Caki2 (cell line): ENCODE measurements at regions not wholly inside any gene's neighbourhood (a gene's known extent, or its start where the extent isn't known, plus 50 kb on each side); places are given as distances from the start of the nearest gene placed in this dataset.

Experiments
- DNase-seq: peaks from one replicate; pipeline ENCODE4 v3.0.0-alpha.2; 2015; ENCODE audit warnings: low read depth
- in situ Hi-C: cut with HindIII; loops from 2 replicates; pipeline ENCODE4 v1.10.0; 2016; ENCODE audit warnings: low sequenced_read_pairs, low pct_unique_long_range_greater_than_20kb, mixed read lengths

DNA sequence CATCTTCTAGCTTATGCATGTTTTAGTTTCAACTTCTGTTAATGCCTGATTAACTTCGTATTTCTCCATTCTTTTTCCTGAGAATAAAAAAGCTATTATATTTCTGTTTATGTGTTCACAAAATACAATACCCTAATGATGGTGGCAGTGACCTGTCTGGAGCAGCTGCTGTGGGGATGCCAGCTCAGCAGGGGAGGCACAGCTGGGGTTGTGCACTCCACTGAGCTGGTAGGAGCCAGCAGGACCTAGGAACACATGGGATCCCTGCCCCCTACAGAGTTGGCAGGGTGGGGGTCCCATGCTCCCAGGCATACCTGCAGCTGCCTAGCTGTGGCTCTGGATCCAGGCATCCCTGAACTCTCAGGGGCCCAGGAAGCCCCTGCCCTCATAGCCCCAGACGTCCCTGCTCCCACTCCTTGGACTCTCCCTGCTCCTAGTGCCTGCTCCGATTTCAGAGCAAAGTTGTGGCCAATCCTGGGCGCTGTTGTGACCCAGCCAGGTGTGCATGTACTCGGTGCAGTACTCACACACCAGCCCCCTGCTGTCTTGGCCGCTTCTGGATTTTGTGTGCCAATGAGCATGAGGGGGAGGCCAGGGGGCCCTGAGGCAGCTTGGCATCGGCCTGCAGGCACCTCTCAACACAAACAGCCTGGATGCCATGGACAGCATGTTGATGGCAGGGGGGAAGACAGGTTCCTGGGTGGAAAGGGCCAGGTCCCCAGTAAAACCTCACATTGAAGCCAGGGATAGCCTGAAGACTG is 546.0 kb downstream of the ZNF804A start:
- DNase-seq: no peak
- in situ Hi-C loops: no loop called here

DNA sequence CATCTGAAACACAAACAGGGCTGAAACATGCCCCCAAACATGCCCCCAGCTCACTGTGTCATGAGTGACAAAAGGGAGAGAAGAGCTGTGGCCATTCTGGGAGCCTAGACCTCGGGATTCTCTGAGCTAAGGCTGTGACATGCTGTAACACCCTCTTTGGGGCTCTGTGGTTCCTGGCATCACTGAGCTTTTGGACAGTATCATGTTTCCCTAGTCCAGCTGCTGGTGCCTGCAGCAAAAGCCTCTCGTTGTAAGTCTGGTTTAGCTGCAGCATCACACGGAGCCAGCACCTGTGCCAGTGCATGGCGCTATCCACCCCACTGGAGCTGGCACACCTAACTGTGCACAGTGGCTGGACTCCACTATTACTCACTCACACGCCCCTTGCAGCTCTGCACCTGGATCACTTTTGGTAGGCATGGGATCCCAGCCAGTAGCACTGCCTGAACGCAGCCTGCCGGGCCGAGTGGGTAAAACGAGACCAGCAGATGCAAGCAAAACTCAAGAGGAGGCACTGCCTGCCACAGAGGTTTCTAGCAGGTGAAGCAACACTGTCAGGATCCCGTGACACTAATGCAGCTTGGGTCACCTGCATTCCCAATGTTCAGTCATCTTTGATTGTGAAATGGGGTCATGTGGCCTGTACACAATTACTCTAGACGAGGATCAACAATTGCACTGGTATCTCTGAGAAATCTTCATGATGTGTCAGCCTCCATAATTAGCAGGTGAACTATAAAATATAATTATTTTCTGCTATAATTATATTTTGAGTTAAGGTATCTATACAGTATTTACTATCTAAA is 547.2 kb downstream of the ZNF804A start:
- no peak for DNase-seq
- in situ Hi-C loops: no loop called here

DNA sequence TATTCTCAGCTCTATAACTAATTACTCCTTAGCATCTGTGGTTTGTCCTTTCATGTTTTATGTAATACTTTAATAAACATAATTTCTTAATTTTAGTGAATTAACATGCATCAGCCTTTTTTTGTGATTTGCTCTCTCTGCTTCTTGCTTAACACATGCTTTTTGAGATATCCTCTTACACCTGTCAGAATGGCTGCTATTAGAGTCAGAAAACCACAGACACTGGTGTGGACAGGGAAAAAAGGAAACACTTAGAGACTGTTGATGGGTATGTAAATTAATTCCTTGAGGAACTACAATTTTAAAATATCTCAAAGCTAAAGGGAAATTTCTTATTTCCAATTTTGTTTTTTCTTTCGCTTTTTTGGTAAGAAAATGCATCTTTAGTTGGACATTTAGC is 549.0 kb downstream of the ZNF804A start:
- in situ Hi-C loops: no loop called here
- no peak for DNase-seq

DNA sequence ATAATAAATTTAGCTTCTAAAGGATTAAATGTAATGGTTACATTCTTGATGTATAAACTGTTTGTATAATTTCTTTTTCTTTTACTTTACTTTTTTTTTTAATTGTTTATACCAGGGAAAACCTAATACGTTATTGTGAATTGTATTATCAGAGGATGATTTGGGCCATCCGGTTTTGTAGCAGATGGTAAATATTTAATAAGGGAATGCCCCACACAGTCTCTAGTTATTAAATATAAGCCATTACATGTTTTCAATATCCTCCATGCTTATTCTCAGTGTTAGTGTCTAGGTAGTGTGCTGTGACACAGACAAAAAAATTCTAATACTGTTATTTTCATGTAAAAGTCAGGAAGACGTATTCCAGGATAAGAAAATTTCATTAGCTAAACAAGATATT is 553.9 kb downstream of the ZNF804A start:
- in situ Hi-C loops: no loop called here
- no peak for DNase-seq

DNA sequence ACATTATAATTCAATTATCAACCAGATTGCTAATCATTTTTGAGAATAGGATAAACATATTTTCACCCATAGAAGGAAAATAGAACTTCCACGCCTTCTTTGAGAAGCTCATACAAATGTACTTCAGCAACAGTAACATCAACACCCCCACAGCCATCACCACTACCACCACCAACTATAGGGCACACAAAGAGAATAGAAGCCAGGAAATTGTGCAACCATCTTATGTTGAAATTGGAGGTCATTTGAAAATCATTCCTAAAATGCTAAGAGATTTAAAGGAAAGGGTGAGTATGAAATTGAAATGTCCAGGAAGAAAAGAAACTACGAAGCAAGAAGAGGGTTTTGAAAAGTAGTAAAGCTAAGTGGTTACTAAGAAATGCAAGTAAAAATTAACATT is 563.4 kb downstream of the ZNF804A start:
- DNase-seq: no peak
- in situ Hi-C loops: no loop called here

DNA sequence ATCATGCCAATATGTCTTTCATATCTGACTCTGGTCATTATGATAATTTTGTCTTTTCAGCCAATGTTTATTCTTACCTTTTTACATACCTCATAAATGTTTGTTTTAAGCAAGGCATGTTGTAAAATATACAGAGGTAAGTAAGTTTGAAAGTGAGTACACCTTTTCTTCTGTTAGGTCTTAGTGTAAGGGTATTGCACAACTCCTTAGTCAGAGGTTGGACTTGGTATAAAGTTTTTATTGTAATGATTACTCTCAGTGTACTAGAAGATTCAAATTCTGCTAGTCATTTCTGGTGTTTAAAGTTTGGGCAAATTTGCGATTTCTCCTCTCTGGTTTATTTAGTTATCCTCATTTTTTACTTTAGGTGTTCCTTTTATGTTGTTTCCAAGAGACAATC is 564.3 kb upstream of the FSIP2 start:
- DNase-seq: no peak
- in situ Hi-C loops: no loop called here

DNA sequence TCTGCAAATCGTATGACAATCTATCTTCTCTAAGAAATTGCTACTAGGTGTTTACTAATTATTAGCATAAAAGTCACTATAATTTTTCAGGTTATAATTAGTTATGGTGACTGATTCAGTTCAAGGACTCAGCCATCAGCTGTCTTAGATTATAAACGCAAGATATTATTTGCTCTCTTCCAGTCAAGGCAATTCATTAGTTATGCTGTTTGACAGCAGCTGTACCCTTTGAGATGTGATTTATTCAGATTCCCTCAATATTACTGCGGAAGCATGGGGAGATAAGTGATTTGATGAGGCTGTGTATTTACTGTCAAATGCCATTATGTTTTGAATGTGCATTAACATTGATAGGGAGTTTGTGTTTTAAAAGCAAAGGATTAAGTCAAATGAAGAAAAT is 558.9 kb upstream of the FSIP2 start:
- no peak for DNase-seq
- in situ Hi-C loops: no loop called here

DNA sequence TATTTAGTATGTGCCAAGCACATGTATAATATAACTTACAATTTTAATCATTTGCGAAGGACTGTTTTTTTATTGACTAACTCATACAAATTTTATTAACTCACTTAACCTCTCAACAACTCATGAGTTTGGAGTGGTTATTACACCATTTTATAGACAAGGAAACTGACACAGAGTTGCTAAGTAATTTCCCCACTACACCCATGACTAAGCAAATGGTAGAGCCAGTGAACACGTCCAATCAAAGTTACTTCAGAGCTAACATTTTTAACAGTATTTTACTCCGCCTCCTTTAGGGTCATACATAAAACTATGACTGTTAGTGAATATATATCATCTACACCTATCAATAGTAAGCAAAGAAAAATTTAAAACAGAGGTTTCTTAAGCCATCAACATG is 556.7 kb upstream of the FSIP2 start:
- peak; percentile 33 for DNase-seq
- in situ Hi-C loops: no loop called here

DNA sequence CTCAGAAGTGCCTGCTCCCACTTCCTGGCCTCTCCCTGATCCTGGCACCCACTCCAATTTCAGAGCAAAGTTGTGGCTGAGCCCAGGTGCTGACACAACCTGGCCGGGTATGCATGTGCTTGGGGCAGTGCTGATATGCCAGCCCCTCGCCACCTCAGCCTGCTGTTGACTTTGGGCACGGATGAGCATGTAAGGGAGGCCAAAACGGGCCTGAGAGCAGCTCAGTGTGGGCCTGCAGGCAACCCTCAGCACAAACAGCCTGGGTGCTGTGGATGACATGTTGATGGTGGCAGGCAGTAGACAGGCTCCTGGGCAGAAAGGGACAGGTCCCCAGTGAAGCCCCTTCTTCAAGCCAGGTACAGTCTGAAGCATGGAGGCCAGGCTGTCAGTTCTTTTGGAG is 553.6 kb upstream of the FSIP2 start:
- in situ Hi-C loops: no loop called here
- no peak for DNase-seq

DNA sequence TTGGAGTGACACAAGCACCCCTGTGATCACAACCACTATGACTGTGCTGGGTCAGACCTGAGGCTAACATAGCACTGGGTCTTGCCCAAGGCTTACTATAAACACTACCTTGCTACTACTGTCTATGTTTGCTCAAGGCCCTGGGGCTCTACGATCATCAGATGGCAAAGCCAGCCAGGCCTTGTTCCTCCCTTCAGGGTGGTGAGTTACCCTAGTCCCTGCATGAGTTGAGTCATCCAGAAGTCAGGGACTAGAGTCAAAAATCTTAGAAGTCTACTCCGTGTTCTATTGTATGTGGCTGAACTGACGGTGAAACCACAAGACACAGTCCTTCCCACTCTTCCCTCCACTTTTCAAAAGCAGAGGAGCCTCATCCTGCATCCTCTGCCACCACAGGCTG is 551.2 kb upstream of the FSIP2 start:
- DNase-seq: peak; percentile 8
- in situ Hi-C loops: no loop called here

DNA sequence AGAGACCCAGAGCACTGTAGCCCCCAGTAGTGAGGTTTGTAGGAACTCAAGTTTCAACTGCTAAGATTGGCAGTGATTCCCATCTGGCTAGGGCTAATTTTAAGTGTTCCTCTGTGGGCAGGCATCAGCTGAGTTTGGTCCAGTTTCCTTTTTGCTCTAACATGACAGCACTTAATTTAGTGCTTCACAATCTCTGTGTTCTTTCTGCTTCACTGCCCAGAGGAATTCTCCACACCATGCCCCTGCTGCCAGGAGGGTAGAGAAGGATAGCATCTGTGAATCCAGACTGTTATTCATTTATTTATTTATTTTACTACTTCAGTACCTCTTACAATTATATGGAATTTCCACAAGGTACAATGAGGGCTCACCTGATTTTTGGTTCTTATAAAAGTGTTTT is 549.9 kb upstream of the FSIP2 start:
- in situ Hi-C loops: no loop called here
- peak; percentile 74 for DNase-seq

DNA sequence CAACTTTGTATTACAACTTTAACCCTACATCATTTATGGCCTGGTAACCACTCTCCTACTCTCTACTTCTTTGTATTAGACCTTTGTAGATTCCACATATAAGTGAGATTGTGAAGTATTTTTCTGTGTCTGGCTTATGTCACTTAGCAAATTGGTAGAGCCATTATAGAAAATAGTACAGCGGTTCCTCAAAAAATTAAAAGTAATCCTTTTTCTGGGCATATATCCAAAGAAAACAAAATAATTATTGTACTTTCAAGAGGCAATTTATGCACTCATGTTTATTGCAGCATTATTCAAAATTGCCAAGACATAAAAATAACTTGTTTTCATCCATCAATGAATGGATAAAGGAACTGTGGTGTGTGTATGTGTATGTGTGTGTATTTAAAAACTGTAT is 537.5 kb upstream of the FSIP2 start:
- in situ Hi-C loops: no loop called here

DNA sequence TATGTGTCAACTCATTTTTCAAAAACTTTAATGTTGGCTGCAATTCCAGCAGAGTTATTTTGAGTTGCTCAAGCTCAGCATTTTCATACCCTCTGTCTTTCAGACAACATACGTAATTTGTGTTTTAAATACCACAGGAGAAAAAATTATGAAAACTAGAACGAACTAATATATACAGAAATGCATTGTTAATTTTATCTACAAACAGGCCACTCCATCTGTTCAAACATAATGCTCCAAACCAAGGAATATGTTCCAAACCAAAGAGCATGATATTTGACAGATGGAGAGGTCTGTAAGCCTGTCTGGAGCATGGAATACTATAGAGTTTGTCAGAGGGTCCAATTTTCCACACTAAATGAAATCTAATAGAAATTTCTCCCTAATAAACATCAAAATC is 536.2 kb upstream of the FSIP2 start:
- DNase-seq: no peak
- in situ Hi-C loops: no loop called here

More for the DNA sequence above, 537.5 kb upstream of the FSIP2 start:
- no peak for DNase-seq

DNA sequence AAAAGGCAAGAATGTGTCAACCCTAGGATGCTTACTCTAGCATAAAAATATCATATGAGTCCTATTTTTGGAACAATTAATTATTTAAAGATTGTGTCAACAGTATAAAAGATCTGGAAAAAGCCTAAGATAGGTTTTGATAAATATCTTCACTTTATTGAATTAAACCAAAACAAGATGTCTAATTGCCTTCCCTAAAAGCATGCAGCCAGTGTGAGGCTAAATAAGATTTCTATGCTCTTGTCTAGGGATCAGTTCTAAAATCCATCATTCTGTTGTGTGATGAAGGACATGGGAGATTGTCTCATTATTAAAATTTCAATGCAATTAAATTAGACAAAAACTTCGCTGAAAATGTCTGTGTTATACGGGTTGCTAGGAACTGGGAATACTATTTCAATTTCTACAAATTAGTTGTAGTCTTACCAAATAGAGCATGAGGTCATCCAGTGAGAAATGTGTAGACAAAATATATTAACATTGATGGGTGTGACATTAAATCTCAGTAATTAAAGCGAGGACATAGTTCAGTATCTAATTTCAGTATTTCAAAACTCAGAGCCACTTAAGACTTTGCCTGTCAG is 535.6 kb upstream of the FSIP2 start:
- no peak for DNase-seq
- in situ Hi-C loops: no loop called here

DNA sequence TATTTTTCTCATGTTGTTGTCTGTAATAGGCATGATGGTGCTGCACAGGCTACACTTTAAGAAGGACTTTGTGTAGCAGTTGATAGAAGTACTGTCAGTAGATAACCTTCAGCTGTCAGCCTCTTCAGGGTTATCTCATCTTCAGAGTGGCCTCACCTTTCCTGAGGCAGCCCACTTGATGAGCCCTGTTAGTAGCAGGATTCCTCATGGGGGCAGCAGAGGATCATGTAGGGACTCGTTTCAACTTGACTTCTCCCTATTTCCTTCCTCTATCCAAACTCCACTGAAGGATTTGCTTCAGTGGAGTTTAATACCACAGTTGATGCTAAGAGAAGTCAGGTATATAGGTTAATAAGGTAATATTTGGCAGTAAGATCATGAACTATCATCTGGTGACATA is 530.3 kb upstream of the FSIP2 start:
- peak; percentile 45 for DNase-seq
- in situ Hi-C loops: no loop called here

DNA sequence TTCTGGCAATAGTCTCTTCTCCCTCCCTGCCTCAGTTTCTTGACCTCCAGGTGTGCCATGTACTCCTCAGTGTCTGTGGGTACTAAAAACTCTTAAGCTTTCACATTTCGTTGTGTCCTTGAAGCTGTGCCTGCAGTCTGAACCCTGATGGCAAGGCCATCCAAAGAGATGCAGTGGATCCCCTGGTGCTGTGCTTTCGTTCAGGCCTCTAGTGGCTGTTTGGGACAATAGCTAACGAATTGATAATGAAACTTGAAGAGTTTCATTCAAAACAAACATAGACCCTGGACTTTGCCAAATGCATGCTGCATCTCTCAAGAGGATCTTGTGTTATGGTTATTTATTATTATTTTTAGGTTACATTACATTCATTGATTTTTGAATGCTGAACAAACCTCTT is 523.1 kb upstream of the FSIP2 start:
- DNase-seq: no peak
- in situ Hi-C loops: no loop called here

DNA sequence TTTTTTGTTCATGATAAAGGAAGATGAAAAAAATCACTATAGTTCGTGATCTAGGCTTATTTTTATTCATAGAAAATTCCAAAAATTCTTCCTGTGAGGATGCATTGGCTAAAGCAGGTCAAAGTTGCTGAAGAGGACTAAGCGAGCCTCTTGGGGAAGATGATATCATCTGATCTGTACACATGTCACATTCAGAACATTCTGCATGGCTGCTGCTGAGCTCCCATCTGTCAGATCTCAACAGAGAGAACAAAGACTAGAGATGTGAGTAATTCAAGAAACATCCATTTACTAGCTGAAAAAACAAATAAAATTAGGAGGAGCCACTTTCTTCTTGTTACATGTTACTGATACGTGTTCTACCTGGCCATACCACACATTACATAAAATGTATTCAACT is 518.6 kb upstream of the FSIP2 start:
- in situ Hi-C loops: no loop called here

DNA sequence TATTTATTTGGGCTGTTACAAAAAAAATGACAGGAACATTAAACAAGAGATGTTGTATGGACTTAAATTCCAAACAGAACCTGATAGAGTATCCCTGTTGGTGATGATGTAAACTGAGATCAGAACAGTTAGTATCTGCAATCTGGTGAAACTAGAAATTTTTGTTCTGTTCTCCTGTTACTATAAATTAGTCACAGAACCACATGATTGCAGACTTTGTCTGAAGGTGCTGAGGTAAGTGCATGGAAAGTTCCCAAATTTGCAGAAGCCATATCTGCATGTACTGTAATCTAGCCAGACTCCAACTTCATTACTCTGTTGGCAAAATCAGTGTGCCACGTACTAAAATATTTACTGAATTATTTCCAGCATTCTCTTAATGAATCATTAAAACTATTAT is 516.3 kb upstream of the FSIP2 start:
- DNase-seq: no peak
- in situ Hi-C loops: no loop called here

More for the DNA sequence above, 518.6 kb upstream of the FSIP2 start:
- no peak for DNase-seq

DNA sequence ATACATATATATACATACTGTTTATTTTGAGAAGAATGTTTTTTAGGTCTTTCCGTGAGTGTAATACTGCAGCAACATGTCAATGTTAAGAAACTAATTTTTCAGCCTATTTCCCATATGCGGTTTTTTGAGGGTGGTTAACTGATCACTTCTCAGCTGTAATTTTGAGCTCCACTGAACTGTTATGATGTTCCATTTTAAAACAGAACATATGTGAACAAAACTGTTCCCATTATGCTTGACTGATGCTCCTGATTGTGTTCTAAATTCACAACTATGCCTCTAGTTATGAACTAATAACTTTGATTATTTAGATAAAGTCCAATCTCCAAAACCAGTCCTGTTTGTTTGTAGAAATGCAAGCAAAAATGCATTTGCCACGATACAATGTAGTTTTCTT is 511.2 kb upstream of the FSIP2 start:
- in situ Hi-C loops: no loop called here
- DNase-seq: no peak
